PFSK-1 (cell line): ENCODE measurements at regions not wholly inside any gene's neighbourhood (a gene's known extent, or its start where the extent isn't known, plus 50 kb on each side); places are given as distances from the start of the nearest gene placed in this dataset.

ENCODE experiments used
- POLR2AphosphoS5 ChIP-seq: IDR thresholded peaks from 2 replicates; pipeline ENCODE4 v1.6.1; 2012; ENCODE audit warnings: low read depth, mild to moderate bottlenecking, control low read depth, low read length, moderate library complexity
- TAF1 ChIP-seq: IDR thresholded peaks from 2 replicates; pipeline ENCODE4 v1.6.1; 2012; ENCODE audit warnings: low read length, control low read depth, borderline replicate concordance; ENCODE audit not compliant: insufficient read depth

- TF ChIP-seq POLR2AphosphoS5, result no peak
- no peak for TF ChIP-seq TAF1
Observed at GRCh38 chr2:2739231-2739795, 408.2 kb upstream of the MYT1L start.
